CD4-positive, alpha-beta T cell treated with Interleukin-4 for 4 hours (primary cell): ENCODE measurements at regions not wholly inside any gene's neighbourhood (a gene's known extent, or its start where the extent isn't known, plus 50 kb on each side); places are given as distances from the start of the nearest gene placed in this dataset.
"Not testable (repeated sequence)": the region's sequence is repeated elsewhere in the genome, so short reads cannot be mapped to it uniquely, and the experiment has no call there.

Experiments
- DNase-seq: peaks from one replicate; pipeline ENCODE4 v3.0.0-alpha.2; 2020

GRCh38 chr1:30164693-30165092, 558.7 kb downstream of the MATN1 start:
- no peak for DNase-seq

GRCh38 chr1:30162565-30162964, 560.8 kb downstream of the MATN1 start:
- DNase-seq, result no peak

- DNase-seq, result no peak
Measured at GRCh38 chr1:30161953-30162352, 561.4 kb downstream of the MATN1 start.

- DNase-seq, result no peak
Measured at GRCh38 chr1:30160999-30161689, 562.2 kb downstream of the MATN1 start.

GRCh38 chr1:30159015-30159414, 564.4 kb downstream of the MATN1 start:
- DNase-seq, result no peak

- DNase-seq, result not testable (repeated sequence)
Measured at GRCh38 chr1:30155698-30156097, 567.7 kb downstream of the MATN1 start.

GRCh38 chr1:30155253-30155652, 568.1 kb downstream of the MATN1 start:
- not testable (repeated sequence) for DNase-seq

- no peak for DNase-seq
Measured at GRCh38 chr1:30153743-30154449, 569.5 kb downstream of the MATN1 start.

- no peak for DNase-seq
Measured at GRCh38 chr1:30151826-30152225, 571.6 kb downstream of the MATN1 start.

- no peak for DNase-seq
Measured at GRCh38 chr1:30151119-30151518, 572.3 kb downstream of the MATN1 start.

GRCh38 chr1:30149226-30149625, 574.2 kb downstream of the MATN1 start:
- no peak for DNase-seq

GRCh38 chr1:30148676-30149075, 574.7 kb downstream of the MATN1 start:
- no peak for DNase-seq

- no peak for DNase-seq
Measured at GRCh38 chr1:30147188-30147587, 576.2 kb downstream of the MATN1 start.

- DNase-seq, result no peak
Measured at GRCh38 chr1:30146448-30146847, 576.9 kb downstream of the MATN1 start.

- DNase-seq, result no peak
Measured at GRCh38 chr1:30145723-30146303, 577.6 kb downstream of the MATN1 start.

GRCh38 chr1:30144831-30145230, 578.6 kb downstream of the MATN1 start:
- DNase-seq, result no peak

- no peak for DNase-seq
Measured at GRCh38 chr1:30143517-30143916, 579.9 kb downstream of the MATN1 start.

GRCh38 chr1:30140566-30140965, 582.8 kb downstream of the MATN1 start:
- no peak for DNase-seq

GRCh38 chr1:30138891-30139290, 584.5 kb downstream of the MATN1 start:
- no peak for DNase-seq

- DNase-seq, result no peak
Measured at GRCh38 chr1:30137001-30137400, 586.4 kb downstream of the MATN1 start.

GRCh38 chr1:30135698-30136097, 587.7 kb downstream of the MATN1 start:
- DNase-seq, result no peak

- no peak for DNase-seq
Measured at GRCh38 chr1:30134466-30135217, 588.7 kb downstream of the MATN1 start.

GRCh38 chr1:30133414-30134055, 589.9 kb downstream of the MATN1 start:
- no peak for DNase-seq
